KOPT-K1 (cell line): ENCODE measurements at regions not wholly inside any gene's neighbourhood (a gene's known extent, or its start where the extent isn't known, plus 50 kb on each side); places are given as distances from the start of the nearest gene placed in this dataset.
"Not testable (repeated sequence)": the region's sequence is repeated elsewhere in the genome, so short reads cannot be mapped to it uniquely, and the experiment has no call there.

Source experiments
- H3K27ac ChIP-seq: fragments of 200-600 bp; sonication (generic); 2 replicates; pipeline ENCODE4 v1.5.1; 2016; ENCODE audit warnings: antibody characterized with exemption, mild to moderate bottlenecking, low read depth, low read length; ENCODE audit not compliant: poor library complexity, severe bottlenecking
- H3K36me3 ChIP-seq: fragments of 200-600 bp; sonication (generic); 2 replicates; pipeline ENCODE4 v1.5.1; 2017; ENCODE audit warnings: antibody characterized with exemption, mild to moderate bottlenecking, low read length, moderate library complexity; ENCODE audit not compliant: insufficient read depth
- H3K9me3 ChIP-seq: fragments of 200-600 bp; sonication (generic); 2 replicates; pipeline ENCODE4 v1.5.1; 2017; ENCODE audit warnings: antibody characterized with exemption, low read length, mild to moderate bottlenecking; ENCODE audit not compliant: insufficient read depth, poor library complexity, severe bottlenecking

DNA sequence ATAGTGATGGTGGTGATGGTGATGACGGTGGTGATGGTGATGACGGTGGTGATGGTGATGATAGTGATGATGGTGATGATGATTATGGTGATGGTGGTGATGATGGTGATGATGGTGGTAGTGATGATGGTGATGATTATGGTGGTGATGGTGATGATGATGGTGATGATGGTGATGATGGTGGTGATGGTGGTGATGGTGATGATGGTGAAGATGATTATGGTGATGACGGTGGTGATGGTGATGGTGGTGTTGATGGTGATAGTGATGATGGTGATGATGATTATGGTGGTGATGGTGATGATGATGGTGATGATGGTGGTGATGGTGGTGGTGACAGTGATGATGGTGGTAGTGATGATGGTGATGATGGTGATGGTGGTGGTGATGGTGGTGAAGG, 149.2 kb upstream of the IRX1 start:
- Histone ChIP-seq H3K36me3 (no peaks in the 10 kb centered on the region), H3K9me3 (peaks cover 7% of the 10 kb centered on the region), H3K27ac (no peak overlapping the region)

- H3K9me3 ChIP-seq, H3K36me3 ChIP-seq, H3K27ac ChIP-seq: not testable (repeated sequence)
These were observed 150.1 kb upstream of the IRX1 start for GRCh38 chr5:3445517-3445916.

GRCh38 chr5:3432135-3432534, 163.5 kb upstream of the IRX1 start:
- no peak overlapping the region for H3K27ac ChIP-seq
- no peaks in the 10 kb centered on the region for H3K36me3 ChIP-seq
- no peaks in the 10 kb centered on the region for H3K9me3 ChIP-seq

DNA sequence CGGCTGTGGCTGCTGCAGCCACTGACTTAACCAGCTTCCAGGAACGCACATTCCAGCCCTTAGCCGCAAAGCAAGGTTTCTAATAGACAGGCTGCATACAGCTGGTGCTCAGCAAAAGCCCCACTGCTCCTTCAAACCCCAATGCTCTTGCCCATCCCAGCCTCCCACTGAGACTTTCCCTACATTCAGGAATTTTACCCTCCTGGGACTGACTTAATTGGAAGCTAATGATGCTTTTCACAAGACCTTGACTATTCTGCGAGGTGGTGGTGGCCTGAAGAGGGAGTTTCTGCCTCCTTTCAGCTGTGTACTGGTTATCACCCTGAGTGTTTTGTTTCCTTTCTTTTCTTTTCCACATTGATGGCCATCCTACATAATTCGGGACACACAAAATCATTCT, 164.9 kb upstream of the IRX1 start:
- Histone ChIP-seq H3K27ac (no peak overlapping the region), H3K36me3 (no peaks in the 10 kb centered on the region), H3K9me3 (no peaks in the 10 kb centered on the region)

DNA sequence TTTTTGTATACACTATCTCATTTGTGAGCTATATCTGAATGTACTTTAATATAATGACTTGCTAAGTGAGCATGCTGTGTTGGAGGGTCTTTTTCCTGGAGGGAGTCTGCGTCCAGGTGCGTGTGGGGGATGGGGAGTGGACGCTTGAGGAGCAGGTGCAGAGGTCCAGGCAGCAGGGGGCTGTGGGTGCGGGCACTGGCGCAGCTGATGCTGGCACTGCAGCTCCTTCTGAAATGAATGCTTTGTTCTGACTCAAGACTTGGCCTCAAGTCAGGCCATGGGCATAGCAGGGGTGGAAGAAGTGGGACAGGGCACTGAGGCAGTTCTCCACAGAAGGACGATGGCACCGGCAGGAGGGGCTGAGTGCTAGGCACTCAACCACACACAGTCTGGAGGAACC, 165.7 kb upstream of the IRX1 start:
- H3K27ac ChIP-seq: no peak overlapping the region
- no peaks in the 10 kb centered on the region for H3K36me3 ChIP-seq
- H3K9me3 ChIP-seq: no peaks in the 10 kb centered on the region

GRCh38 chr5:3428334-3428733, 167.3 kb upstream of the IRX1 start:
- no peaks in the 10 kb centered on the region for H3K36me3 ChIP-seq
- no peak overlapping the region for H3K27ac ChIP-seq
- peaks cover 2% of the 10 kb centered on the region for H3K9me3 ChIP-seq

DNA sequence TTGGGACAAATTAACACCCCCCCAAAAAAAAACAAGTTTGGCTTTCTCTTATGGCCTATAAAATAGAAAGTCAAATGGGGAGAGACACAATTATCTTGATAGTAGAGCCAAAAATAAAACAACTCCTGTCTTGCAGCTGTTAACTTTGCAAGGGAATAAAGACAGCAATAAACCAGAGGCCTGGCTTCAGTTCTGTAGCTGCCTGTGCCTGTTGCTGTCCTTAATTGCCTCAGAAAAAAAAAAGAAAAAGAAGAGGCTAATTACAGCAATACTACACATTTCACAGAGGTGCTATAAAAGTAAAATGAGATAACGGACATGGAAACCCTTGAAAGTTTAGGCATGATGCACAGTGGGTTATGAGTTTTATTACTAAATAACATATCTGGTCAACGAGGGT, 170.7 kb upstream of the IRX1 start:
- no peak overlapping the region for H3K27ac ChIP-seq
- H3K9me3 ChIP-seq: peaks cover 11% of the 10 kb centered on the region
- H3K36me3 ChIP-seq: no peaks in the 10 kb centered on the region

GRCh38 chr5:3417376-3417943, 178.2 kb upstream of the IRX1 start:
- H3K27ac ChIP-seq: no peak overlapping the region
- no peaks in the 10 kb centered on the region for H3K36me3 ChIP-seq
- H3K9me3 ChIP-seq: peaks cover 9% of the 10 kb centered on the region

DNA sequence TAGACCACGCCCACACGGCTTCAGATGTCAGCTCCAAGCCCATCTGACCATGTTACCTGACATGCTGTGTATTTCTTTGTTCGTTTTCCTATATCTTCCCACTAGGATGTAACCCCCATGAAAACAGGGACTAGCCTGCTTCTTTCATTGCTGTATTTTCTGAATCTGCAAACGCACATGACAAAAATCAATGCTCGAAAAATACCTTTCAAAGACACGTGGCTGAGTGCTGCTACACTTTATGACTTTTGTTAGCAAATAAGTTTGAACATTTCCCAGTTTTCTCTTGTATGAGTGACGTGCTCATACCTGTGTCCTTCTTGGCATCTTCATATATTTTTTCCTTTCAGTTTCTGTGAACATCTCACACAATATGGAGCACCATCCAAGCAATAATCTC, 181.3 kb upstream of the IRX1 start:
- Histone ChIP-seq H3K27ac (no peak overlapping the region), H3K36me3 (no peaks in the 10 kb centered on the region), H3K9me3 (peaks cover 22% of the 10 kb centered on the region)

DNA sequence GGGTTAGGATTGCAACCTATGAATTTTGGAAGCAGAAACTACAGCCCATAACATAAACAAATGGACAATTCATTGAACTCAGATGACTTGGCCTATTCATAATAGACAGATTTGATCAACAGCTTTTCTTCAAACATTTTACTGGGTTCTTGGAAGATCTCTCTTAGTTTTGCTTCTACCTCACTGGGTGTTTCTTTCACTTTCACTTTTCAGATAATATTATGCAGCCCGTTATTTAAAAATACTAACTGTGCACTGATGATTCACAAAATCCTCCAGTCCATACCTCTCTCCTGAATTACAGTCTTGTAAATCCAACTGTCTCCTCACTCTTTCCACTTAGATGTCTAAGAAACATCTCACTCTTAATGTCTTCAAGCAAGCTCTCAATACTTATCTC, 183.5 kb upstream of the IRX1 start:
- Histone ChIP-seq H3K27ac (peak overlapping the region; percentile 32), H3K36me3 (no peaks in the 10 kb centered on the region), H3K9me3 (peaks cover 22% of the 10 kb centered on the region)

DNA sequence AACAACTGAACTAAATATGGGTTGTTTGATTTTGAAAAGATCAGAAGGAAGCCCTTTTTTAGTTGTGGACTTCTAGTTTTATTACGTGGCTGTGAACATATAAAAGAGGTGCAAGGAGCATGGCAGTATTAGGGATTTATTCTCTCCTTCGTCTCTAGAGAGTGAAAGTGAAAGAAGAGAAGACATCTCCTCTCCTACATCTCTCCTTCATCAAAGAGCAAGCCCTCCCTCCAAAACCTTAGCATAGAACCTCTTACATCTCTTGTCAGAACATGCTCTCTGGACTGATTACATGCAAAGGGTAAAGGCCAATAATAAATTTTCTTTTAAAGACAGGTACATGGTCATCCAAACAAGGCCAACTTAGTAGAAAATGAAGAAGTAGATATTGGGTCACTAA, 184.3 kb upstream of the IRX1 start:
- peak overlapping the region; percentile 32 for H3K27ac ChIP-seq
- no peaks in the 10 kb centered on the region for H3K36me3 ChIP-seq
- H3K9me3 ChIP-seq: peaks cover 22% of the 10 kb centered on the region

DNA sequence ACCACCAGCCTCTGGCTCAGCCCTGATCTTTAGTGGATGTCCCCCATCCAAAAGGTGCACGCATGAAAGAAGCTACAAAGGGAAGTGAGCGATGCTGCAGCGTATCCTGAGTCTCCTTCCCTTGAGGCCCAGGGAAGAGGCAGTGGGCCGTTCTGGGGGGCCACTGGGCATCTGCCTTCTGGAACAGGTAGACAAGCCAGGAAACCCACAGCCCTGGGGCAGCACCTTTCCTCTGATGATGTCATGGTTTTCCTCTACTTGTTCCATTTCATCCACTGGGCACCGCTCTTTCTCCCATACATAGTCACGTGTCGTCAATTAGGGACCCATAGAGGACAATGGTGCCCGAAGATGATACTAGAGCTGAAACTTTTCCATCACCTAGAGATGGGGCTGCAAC, 194.0 kb upstream of the IRX1 start:
- Histone ChIP-seq H3K27ac (no peak overlapping the region), H3K36me3 (no peaks in the 10 kb centered on the region), H3K9me3 (peaks cover 16% of the 10 kb centered on the region)

DNA sequence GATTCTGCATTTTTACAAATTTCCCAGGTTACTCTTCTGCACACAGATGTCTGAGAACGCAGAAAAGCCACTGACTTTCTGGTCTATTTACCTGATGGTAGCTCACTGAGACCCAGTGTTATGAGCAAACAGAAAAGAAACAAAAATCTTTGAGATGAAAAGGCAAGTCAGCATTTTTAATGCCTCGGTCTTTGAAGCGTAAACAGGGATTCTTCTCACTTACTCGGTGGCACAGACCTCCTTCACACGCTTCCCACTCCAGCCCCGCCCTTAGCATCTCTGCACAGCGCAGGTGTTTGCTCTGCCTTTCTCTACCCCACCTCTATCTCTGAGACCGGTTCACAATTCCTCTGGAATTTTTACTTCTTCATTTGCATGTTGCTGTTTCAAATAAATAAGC, 195.0 kb upstream of the IRX1 start:
- no peak overlapping the region for H3K27ac ChIP-seq
- peaks cover 16% of the 10 kb centered on the region for H3K9me3 ChIP-seq
- H3K36me3 ChIP-seq: no peaks in the 10 kb centered on the region

GRCh38 chr5:3394891-3395599, 200.6 kb upstream of the IRX1 start:
- H3K27ac ChIP-seq: no peak overlapping the region
- H3K9me3 ChIP-seq: peaks cover 16% of the 10 kb centered on the region
- no peaks in the 10 kb centered on the region for H3K36me3 ChIP-seq

DNA sequence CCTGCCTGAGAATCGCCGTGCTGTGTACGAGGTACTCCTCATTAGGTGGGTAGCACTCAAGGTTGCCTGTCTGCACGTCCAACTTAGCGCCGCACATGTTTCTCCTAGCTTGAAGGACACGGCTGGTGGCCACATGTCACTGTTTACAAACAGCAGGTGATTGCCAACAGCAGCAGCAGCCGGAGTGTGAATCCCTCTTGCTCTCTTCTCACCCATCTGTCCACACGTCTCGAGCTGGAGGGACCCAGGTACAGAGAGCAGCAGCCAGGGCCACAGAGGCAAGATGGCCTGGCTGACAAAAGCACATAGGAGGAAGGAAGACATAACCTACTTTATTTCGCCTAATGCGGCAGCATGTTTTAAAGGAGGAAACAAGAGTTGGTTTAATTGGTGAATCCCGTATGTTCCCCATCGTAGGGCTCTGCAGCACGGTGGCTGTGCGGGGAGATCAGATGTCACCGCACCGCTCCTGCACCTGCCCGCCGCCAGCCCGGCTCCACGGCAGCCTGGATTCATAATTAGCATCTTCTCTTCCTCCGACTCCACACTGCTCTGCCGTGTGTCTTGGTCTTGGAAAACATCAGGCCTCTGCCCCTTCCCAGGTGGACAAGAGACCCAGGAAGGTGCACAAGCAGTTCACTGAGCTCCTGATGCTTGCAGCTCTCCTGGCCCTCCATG, 201.6 kb upstream of the IRX1 start:
- H3K9me3 ChIP-seq: peaks cover 8% of the 10 kb centered on the region
- no peak overlapping the region for H3K27ac ChIP-seq

More for the DNA sequence above, 201.6 kb upstream of the IRX1 start:
- no peaks in the 10 kb centered on the region for H3K36me3 ChIP-seq
